ENCODE measurements at regions not wholly inside any gene's neighbourhood (a gene's known extent, or its start where the extent isn't known, plus 50 kb on each side); places are given as distances from the start of the nearest gene placed in this dataset.
A peak's percentile ranks its signal among the peaks of the same experiment; 100 is the strongest.

- TF ChIP-seq, protein P1, sequence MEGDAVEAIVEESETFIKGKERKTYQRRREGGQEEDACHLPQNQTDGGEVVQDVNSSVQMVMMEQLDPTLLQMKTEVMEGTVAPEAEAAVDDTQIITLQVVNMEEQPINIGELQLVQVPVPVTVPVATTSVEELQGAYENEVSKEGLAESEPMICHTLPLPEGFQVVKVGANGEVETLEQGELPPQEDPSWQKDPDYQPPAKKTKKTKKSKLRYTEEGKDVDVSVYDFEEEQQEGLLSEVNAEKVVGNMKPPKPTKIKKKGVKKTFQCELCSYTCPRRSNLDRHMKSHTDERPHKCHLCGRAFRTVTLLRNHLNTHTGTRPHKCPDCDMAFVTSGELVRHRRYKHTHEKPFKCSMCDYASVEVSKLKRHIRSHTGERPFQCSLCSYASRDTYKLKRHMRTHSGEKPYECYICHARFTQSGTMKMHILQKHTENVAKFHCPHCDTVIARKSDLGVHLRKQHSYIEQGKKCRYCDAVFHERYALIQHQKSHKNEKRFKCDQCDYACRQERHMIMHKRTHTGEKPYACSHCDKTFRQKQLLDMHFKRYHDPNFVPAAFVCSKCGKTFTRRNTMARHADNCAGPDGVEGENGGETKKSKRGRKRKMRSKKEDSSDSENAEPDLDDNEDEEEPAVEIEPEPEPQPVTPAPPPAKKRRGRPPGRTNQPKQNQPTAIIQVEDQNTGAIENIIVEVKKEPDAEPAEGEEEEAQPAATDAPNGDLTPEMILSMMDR (IDR thresholded peaks at IDR 0.05) = no peak
- no peak for TF ChIP-seq POLR2A (IDR thresholded peaks at IDR 0.05)
- H3K4me3 ChIP-seq = no peak overlapping the region
- H3K27me3 ChIP-seq = no peaks in the 10 kb centered on the region
- 73 to 89% (median 75%) methylated on average over 6 of the region's 6 CpGs for WGBS, 4 donors
- peaks cover 0 to 8% (median 0%) of the 10 kb centered on the region in 12 donors for H3K9me3 ChIP-seq
- intact Hi-C loops (cut with DNase I) = no loop called here
- no peak for DNase-seq
- no peak overlapping the region for H3K27ac ChIP-seq
- no peaks in the 10 kb centered on the region for H3K4me1 ChIP-seq
- ATAC-seq = no peak
- H3K36me3 ChIP-seq = no peaks in the 10 kb centered on the region
Measured at GRCh38 chr18:4631239-4631638, 176.1 kb upstream of the DLGAP1 start.

DNA sequence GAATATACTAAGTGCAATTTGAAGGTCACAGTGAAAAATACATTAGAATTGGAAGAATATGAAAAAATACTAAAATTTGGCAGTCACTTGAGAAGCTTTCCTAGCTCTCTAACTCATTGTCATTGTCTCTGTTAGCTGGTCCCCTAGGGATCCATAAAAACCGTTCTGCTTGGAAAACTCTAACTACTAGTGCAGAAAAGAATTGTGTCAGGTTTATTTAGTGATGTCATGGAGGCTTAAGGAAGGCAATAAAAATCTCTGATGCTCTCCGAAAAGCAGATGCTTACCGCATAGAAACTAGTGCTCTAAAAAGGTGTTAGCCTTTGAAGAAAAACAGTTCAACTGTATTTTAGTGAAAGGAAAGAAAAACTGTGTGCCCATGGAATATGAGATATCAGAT is 150.1 kb upstream of the DLGAP1 start:
- Histone ChIP-seq H3K27ac (no peak overlapping the region), H3K36me3 (no peaks in the 10 kb centered on the region), H3K27me3 (no peaks in the 10 kb centered on the region), H3K9me3 (no peaks in the 10 kb centered on the region), H3K4me3 (no peak overlapping the region), H3K4me1 (no peaks in the 10 kb centered on the region)
- 53 to 63% (median 56%) methylated on average over 3 of the region's 3 CpGs for WGBS, 4 donors
- no peak for ATAC-seq
- no peak for DNase-seq
- TF ChIP-seq POLR2A (IDR thresholded peaks at IDR 0.05) = no peak
- TF ChIP-seq, protein P1 (IDR thresholded peaks at IDR 0.05) = no peak
- intact Hi-C loops (cut with DNase I) = no loop called here

GRCh38 chr18:4603955-4604354 is 148.8 kb upstream of the DLGAP1 start:
- intact Hi-C loops (cut with DNase I) = no loop called here
- 79 to 86% (median 85%) methylated on average over 7 of the region's 7 CpGs for WGBS, 4 donors
- Histone ChIP-seq H3K9me3 (no peaks in the 10 kb centered on the region), H3K4me1 (no peaks in the 10 kb centered on the region), H3K27me3 (no peaks in the 10 kb centered on the region), H3K36me3 (no peaks in the 10 kb centered on the region), H3K4me3 (no peak overlapping the region), H3K27ac (no peak overlapping the region)
- TF ChIP-seq, protein P1 (IDR thresholded peaks at IDR 0.05) = no peak
- TF ChIP-seq POLR2A (IDR thresholded peaks at IDR 0.05) = no peak
- no peak for ATAC-seq
- DNase-seq = peak in 1 of 5 donors; percentile 14

DNA sequence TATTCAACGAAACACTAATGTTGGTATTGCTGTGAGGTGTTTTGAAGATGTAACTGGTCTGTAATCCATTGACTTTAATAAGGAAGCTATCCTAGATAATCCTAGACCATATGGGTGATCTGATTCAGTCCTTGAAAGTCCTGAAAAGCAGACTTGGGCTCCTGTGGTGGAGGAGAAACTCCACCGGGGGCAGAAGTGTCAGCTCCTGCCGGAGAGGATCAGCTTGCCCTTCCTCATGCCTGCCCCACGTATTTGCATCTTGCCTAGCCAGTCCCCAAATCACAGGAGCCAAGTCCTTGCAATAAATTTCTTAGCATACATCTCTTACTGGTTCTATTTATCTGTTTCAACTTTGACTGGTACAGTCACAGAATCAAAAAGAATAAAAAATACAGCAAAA is 144.2 kb upstream of the DLGAP1 start:
- no peaks in the 10 kb centered on the region for H3K4me1 ChIP-seq
- H3K9me3 ChIP-seq = no peaks in the 10 kb centered on the region
- intact Hi-C loops (cut with DNase I) = no loop called here
- TF ChIP-seq, protein P1 (IDR thresholded peaks at IDR 0.05) = no peak
- no peak for TF ChIP-seq POLR2A (IDR thresholded peaks at IDR 0.05)
- DNase-seq (no peak), ATAC-seq (no peak)
- no peak overlapping the region for H3K27ac ChIP-seq
- no peaks in the 10 kb centered on the region for H3K36me3 ChIP-seq
- no peaks in the 10 kb centered on the region for H3K27me3 ChIP-seq
- WGBS, 4 donors = 39 to 46% (median 43%) methylated on average over 4 of the region's 4 CpGs
- H3K4me3 ChIP-seq = no peak overlapping the region
